HUES64 (cell line): ENCODE measurements at regions not wholly inside any gene's neighbourhood (a gene's known extent, or its start where the extent isn't known, plus 50 kb on each side); places are given as distances from the start of the nearest gene placed in this dataset.
A peak's percentile ranks its signal among the peaks of the same experiment; 100 is the strongest.

ENCODE experiments used
- H3K27ac ChIP-seq: 2 replicates; pipeline ENCODE4 v1.7.0; 2013; ENCODE audit warnings: low read depth, low read length, inconsistent platforms
- H3K27me3 ChIP-seq: 2 replicates; pipeline ENCODE4 v1.6.1; 2013; ENCODE audit warnings: mild to moderate bottlenecking, low read length; ENCODE audit not compliant: insufficient read depth
- H3K36me3 ChIP-seq: 2 replicates; pipeline ENCODE4 v1.6.1; 2013; ENCODE audit warnings: mild to moderate bottlenecking, low read length; ENCODE audit not compliant: insufficient read depth
- H3K4me1 ChIP-seq: 2 replicates; pipeline ENCODE4 v1.6.1; 2013; ENCODE audit warnings: mild to moderate bottlenecking, low read length, moderate library complexity; ENCODE audit not compliant: insufficient read depth
- H3K4me3 ChIP-seq: 2 replicates; pipeline ENCODE4 v1.5.1; 2013; ENCODE audit warnings: mild to moderate bottlenecking, low read length, moderate library complexity
- H3K9ac ChIP-seq: 2 replicates; pipeline ENCODE4 v1.6.1; 2013; ENCODE audit warnings: mild to moderate bottlenecking, low read depth, low read length
- H3K9me3 ChIP-seq: 2 replicates; pipeline ENCODE4 v1.6.1; 2013; ENCODE audit warnings: low read depth, low read length; ENCODE audit not compliant: insufficient read depth
- WGBS: fragments of 150-250, 120-280 bp; methylation state at CpG from one replicate; pipeline ENCODE4 v1.1.7; 2013; ENCODE audit warnings: missing lambda C conversion rate; 5-methylcytosine and 5-hydroxymethylcytosine counted together

DNA sequence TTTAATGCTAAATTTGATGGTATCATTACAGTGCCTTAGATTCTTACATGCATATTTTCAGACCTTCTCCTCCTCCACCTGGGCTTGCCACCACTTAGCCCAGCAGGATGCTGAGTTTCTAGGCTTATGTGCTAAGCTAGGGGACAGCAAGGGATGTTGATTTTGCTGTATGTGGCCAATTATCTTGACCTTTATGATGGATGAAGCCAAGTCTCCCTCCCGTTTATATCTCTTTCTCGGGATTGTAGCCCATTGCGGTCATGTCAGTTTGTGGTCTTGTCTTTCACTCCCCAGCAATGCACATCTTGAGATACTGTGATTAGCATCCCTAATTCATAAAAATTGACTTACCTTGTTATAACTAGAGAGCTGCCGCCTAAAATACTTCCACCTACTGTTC lies 278.7 kb upstream of the SOX2 start:
- Histone ChIP-seq H3K27ac (no peak overlapping the region), H3K27me3 (no peaks in the 10 kb centered on the region), H3K4me1 (no peaks in the 10 kb centered on the region), H3K4me3 (no peak overlapping the region), H3K9me3 (no peaks in the 10 kb centered on the region), H3K36me3 (no peaks in the 10 kb centered on the region), H3K9ac (no peak overlapping the region)
- WGBS: 86% methylated on average over 4 of the region's 4 CpGs

- Histone ChIP-seq H3K4me1 (no peaks in the 10 kb centered on the region), H3K4me3 (no peak overlapping the region), H3K9ac (no peak overlapping the region), H3K9me3 (no peaks in the 10 kb centered on the region), H3K27me3 (no peaks in the 10 kb centered on the region), H3K36me3 (no peaks in the 10 kb centered on the region), H3K27ac (no peak overlapping the region)
- 90% methylated on average over 4 of the region's 4 CpGs for WGBS
Measured at GRCh38 chr3:181431748-181432147, 280.0 kb upstream of the SOX2 start.

GRCh38 chr3:181425074-181425473 lies 286.7 kb upstream of the SOX2 start:
- Histone ChIP-seq H3K27ac (no peak overlapping the region), H3K4me1 (no peaks in the 10 kb centered on the region), H3K9ac (no peak overlapping the region), H3K4me3 (no peak overlapping the region), H3K9me3 (no peaks in the 10 kb centered on the region), H3K27me3 (no peaks in the 10 kb centered on the region), H3K36me3 (no peaks in the 10 kb centered on the region)
- WGBS: 66% methylated on average over 2 of the region's 3 CpGs

GRCh38 chr3:181418233-181418632 lies 293.5 kb upstream of the SOX2 start:
- Histone ChIP-seq H3K36me3 (no peaks in the 10 kb centered on the region), H3K27me3 (no peaks in the 10 kb centered on the region), H3K9ac (no peak overlapping the region), H3K4me3 (no peak overlapping the region), H3K27ac (no peak overlapping the region), H3K9me3 (no peaks in the 10 kb centered on the region), H3K4me1 (peaks cover 24% of the 10 kb centered on the region)
- WGBS: 63% methylated on average over 1 of the region's 1 CpG

DNA sequence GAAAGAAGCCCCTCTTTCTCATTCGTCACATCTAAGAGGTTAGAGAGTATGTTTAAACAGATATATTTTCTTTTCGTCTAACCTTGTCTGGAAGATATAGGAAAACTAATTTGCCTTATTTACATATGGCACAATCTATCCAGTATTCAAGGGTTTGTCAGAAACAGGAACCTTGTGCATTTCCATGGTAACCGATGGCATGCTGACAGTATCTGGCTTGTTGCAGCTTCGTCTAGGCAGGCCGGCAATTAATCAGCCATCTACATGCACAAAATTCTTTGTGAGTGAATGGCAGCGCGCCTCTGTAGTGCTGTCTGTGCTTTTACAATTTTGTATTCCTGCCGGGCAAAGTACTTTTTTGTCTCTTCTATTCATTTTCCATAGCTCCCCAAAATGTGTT lies 294.0 kb upstream of the SOX2 start:
- Histone ChIP-seq H3K9me3 (no peaks in the 10 kb centered on the region), H3K9ac (no peak overlapping the region), H3K4me3 (no peak overlapping the region), H3K27me3 (no peaks in the 10 kb centered on the region), H3K36me3 (no peaks in the 10 kb centered on the region), H3K4me1 (peaks cover 27% of the 10 kb centered on the region), H3K27ac (no peak overlapping the region)
- WGBS: 80% methylated on average over 6 of the region's 8 CpGs

GRCh38 chr3:181410870-181411269 lies 300.9 kb upstream of the SOX2 start:
- Histone ChIP-seq H3K4me1 (0 out of 2 replicates have a peak, but pooled peaks cover 9% of the 10 kb centered on the region), H3K9ac (no peak overlapping the region), H3K4me3 (no peak overlapping the region), H3K27me3 (no peaks in the 10 kb centered on the region), H3K27ac (no peak overlapping the region), H3K36me3 (no peaks in the 10 kb centered on the region), H3K9me3 (no peaks in the 10 kb centered on the region)
- no CpG with 5 or more reads among the region's 4 CpGs for WGBS

DNA sequence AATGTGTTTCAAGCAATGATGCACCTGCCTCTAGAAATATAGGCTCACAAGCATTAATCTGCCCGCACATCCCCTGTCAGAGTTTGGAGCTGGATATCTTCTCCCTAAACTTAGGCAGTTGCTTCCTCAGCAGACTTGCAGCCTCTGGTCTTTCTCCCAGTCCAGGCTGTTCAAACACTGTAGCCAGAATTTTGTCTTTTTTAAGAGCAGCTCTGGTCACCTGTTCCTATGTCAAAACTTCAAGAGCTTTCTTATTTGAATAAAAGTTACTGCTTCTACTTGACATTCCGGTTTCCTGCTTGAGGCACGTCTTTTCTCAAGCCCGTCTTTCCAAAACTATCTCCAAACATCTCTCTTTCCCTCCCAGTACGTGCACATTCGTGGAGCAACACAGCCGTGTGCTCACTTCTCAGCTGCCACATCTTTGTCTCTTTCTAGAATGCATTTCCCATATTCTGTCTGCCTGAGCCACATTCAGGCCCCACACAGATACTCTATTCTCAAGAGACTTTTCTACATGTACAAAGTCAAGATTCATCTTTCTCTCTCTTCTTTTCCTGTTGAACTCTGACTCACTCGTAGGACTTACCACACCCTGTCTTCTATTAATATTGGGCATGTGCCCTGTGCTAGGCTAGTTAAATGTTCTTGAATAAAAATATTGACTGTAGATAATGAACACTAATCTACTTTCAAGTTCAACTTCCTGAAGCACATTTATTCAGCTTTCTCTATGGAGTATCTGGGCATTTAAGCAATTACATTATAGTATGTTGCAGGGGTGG lies 307.7 kb upstream of the SOX2 start:
- 91% methylated on average over 8 of the region's 8 CpGs for WGBS
- Histone ChIP-seq H3K27me3 (no peaks in the 10 kb centered on the region), H3K4me1 (no peaks in the 10 kb centered on the region), H3K4me3 (no peak overlapping the region), H3K9me3 (no peaks in the 10 kb centered on the region), H3K36me3 (no peaks in the 10 kb centered on the region), H3K27ac (no peak overlapping the region), H3K9ac (no peak overlapping the region)

DNA sequence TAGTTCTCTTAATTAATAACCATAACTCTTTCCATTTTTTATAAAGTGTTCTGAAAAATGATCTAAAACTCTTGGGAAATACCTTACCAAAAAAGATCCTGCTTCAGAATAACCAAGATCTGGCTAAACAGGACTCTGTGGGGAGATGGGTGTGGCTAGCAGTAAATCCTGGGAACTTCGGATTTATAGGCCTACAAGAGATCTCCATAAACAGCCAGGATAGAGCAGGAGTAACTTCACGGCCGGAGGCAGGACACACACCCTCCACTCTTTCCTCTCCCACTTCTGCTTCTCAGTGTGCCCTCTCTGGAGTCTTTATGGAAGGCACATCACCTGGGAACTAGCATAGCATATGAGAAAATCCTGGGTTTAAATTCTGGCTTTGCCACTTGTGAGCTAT lies 309.4 kb upstream of the SOX2 start:
- 74% methylated on average over 3 of the region's 3 CpGs for WGBS
- Histone ChIP-seq H3K4me3 (no peak overlapping the region), H3K9me3 (no peaks in the 10 kb centered on the region), H3K36me3 (no peaks in the 10 kb centered on the region), H3K27ac (no peak overlapping the region), H3K9ac (no peak overlapping the region), H3K27me3 (no peaks in the 10 kb centered on the region), H3K4me1 (no peaks in the 10 kb centered on the region)

GRCh38 chr3:181384970-181385369 lies 326.8 kb upstream of the SOX2 start:
- Histone ChIP-seq H3K27me3 (no peaks in the 10 kb centered on the region), H3K4me1 (peaks cover 22% of the 10 kb centered on the region), H3K9me3 (0 out of 2 replicates have a peak, but pooled peaks cover 4% of the 10 kb centered on the region), H3K4me3 (no peak overlapping the region), H3K36me3 (no peaks in the 10 kb centered on the region), H3K9ac (no peak overlapping the region), H3K27ac (no peak overlapping the region)

GRCh38 chr3:181383760-181384159 lies 328.0 kb upstream of the SOX2 start:
- Histone ChIP-seq H3K9me3 (0 out of 2 replicates have a peak, but pooled peaks cover 4% of the 10 kb centered on the region), H3K27me3 (no peaks in the 10 kb centered on the region), H3K4me3 (no peak overlapping the region), H3K9ac (no peak overlapping the region), H3K36me3 (no peaks in the 10 kb centered on the region), H3K27ac (peak overlapping the region; percentile 34), H3K4me1 (peaks cover 22% of the 10 kb centered on the region)

DNA sequence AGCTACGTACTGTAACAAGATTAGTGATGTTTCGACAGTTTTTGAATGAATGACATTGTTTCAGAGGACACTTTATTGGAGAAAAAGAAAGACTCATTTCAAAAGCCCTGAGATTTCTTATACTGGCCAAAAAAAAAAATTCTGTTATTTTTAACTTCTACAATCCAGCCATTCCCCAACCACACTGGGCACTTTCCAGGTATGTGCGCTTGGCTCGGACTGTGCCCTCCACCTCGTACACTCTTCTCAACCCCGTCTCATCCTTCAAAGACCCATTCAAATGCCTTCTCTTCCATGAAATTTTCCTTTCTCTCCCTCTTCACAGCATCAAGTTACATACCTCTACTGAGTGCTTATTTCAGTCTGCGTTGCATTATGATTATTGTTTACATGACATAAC lies 328.5 kb upstream of the SOX2 start:
- peaks cover 22% of the 10 kb centered on the region for H3K4me1 ChIP-seq
- no peak overlapping the region for H3K4me3 ChIP-seq
- H3K36me3 ChIP-seq: no peaks in the 10 kb centered on the region
- H3K9ac ChIP-seq: no peak overlapping the region
- 90% methylated on average over 7 of the region's 7 CpGs for whole genome bisulfite sequencing
- 0 out of 2 replicates have a peak, but pooled peaks cover 1% of the 10 kb centered on the region for H3K9me3 ChIP-seq
- H3K27me3 ChIP-seq: no peaks in the 10 kb centered on the region
- H3K27ac ChIP-seq: peak overlapping the region; percentile 34; the same call in 1 of the 2 replicates

DNA sequence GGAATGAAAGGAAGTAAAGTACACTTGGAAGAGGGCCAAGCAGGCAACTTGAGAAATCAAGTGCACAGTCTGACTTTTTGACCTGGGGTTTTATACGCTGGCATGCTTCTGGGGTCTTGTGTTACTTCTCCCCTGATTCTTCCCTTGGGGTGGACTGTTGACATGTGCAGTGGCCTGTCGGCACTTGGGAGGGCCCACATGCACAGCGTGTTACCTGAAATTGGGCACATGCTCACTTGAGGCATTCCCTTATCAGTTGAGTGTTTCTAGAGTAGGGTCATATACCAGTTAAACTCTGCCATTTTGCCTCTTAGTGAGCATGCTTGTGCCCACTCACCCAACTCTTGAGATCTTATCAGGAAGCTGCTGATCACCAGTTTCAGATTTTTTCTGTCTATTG lies 329.1 kb upstream of the SOX2 start:
- Histone ChIP-seq H3K4me3 (no peak overlapping the region), H3K4me1 (peaks cover 22% of the 10 kb centered on the region), H3K9me3 (no peaks in the 10 kb centered on the region), H3K9ac (no peak overlapping the region), H3K27ac (no peak overlapping the region), H3K36me3 (no peaks in the 10 kb centered on the region), H3K27me3 (no peaks in the 10 kb centered on the region)
- 97% methylated on average over 3 of the region's 3 CpGs for WGBS
